ENCODE measurements at regions not wholly inside any gene's neighbourhood (a gene's known extent, or its start where the extent isn't known, plus 50 kb on each side); places are given as distances from the start of the nearest gene placed in this dataset.

DNA sequence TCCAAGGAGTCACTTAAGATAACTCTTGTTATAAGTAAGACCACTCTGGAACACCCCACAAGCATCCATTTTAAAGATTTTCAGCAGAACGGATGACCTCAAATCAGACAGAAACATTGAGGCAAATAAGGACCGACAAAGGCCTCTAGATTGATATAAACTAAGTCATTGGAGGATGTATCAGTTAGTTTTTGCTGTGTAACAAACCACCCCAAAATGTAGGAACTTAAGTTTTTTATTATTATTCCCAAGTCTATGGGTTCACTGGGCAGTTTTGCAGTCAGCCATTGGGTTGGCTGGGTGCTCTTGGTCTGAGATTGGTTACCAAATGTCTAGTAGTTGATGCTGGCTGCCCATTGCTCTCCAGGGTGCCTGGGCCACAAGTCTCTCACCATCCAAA, 311.8 kb downstream of the SIPA1L2 start:
- H3K4me3 ChIP-seq (ENCODE audit: low read depth in 2 of 2, low read length in 2 of 2), result no peak overlapping the region
- no peak overlapping the region for H3K27ac ChIP-seq (ENCODE audit: low read length)
- no peaks in the 10 kb centered on the region for H3K4me1 ChIP-seq (ENCODE audit: control insufficient read depth, insufficient read depth, low read length)
- in situ Hi-C loops (cut with HindIII; ENCODE audit: low pct_unique_long_range_greater_than_20kb, low sequenced_read_pairs), result no loop called here
- intact Hi-C loops (cut with micrococcal nuclease; ENCODE audit: unreplicated experiment), result no loop called here
- ATAC-seq (no peak), DNase-seq (ENCODE audit: low read depth, low spot score) (no peak)
- POLR2A ChIA-PET, result no interaction called here
- no TSS peak for BruUV-seq (replicated peaks)
- H3K36me3 ChIP-seq (ENCODE audit: control insufficient read depth, insufficient read depth, low read length), result no peaks in the 10 kb centered on the region
- H3K9me3 ChIP-seq (ENCODE audit: control insufficient read depth, insufficient read depth, low read depth, low read length), result no peaks in the 10 kb centered on the region
- CTCF ChIA-PET, result no interaction called here
- no peaks in the 10 kb centered on the region for H3K27me3 ChIP-seq (ENCODE audit: control insufficient read depth, insufficient read depth, low read length)
- TF ChIP-seq POLR2AphosphoS5 (IDR thresholded peaks at IDR 0.05; ENCODE audit: low read depth, low read length) (no peak), CTCF (IDR thresholded peaks at IDR 0.05) (no peak)

GRCh38 chr1:232317350-232317749, 312.6 kb downstream of the SIPA1L2 start:
- BruUV-seq (replicated peaks), result no TSS peak
- no peak overlapping the region for H3K4me3 ChIP-seq (ENCODE audit: low read depth in 2 of 2, low read length in 2 of 2)
- POLR2A ChIA-PET, result no interaction called here
- TF ChIP-seq POLR2AphosphoS5 (IDR thresholded peaks at IDR 0.05; ENCODE audit: low read depth, low read length), result no peak
- no peak for TF ChIP-seq TCF7L2 (IDR thresholded peaks at IDR 0.05; ENCODE audit: low read depth, low read length)
- TF ChIP-seq SIN3A (IDR thresholded peaks at IDR 0.05; ENCODE audit: borderline replicate concordance, insufficient read depth, low read depth, low read length), result no peak
- TF ChIP-seq CTCF (IDR thresholded peaks at IDR 0.05), result no peak
- TF ChIP-seq REST (IDR thresholded peaks at IDR 0.05; ENCODE audit: insufficient read depth in 1 of 2, low read depth in 2 of 2, low read length in 1 of 2), result no peak
- H3K9me3 ChIP-seq (ENCODE audit: control insufficient read depth, insufficient read depth, low read depth, low read length), result no peaks in the 10 kb centered on the region
- intact Hi-C loops (cut with micrococcal nuclease; ENCODE audit: unreplicated experiment), result no loop called here
- ATAC-seq, result no peak
- CTCF ChIA-PET, result no interaction called here
- H3K36me3 ChIP-seq (ENCODE audit: control insufficient read depth, insufficient read depth, low read length), result no peaks in the 10 kb centered on the region
- no peak overlapping the region for H3K27ac ChIP-seq (ENCODE audit: low read length)
- DNase-seq (ENCODE audit: low read depth, low spot score), result no peak
- no peaks in the 10 kb centered on the region for H3K4me1 ChIP-seq (ENCODE audit: control insufficient read depth, insufficient read depth, low read length)
- in situ Hi-C loops (cut with HindIII; ENCODE audit: low pct_unique_long_range_greater_than_20kb, low sequenced_read_pairs), result no loop called here
- no peaks in the 10 kb centered on the region for H3K27me3 ChIP-seq (ENCODE audit: control insufficient read depth, insufficient read depth, low read length)

DNA sequence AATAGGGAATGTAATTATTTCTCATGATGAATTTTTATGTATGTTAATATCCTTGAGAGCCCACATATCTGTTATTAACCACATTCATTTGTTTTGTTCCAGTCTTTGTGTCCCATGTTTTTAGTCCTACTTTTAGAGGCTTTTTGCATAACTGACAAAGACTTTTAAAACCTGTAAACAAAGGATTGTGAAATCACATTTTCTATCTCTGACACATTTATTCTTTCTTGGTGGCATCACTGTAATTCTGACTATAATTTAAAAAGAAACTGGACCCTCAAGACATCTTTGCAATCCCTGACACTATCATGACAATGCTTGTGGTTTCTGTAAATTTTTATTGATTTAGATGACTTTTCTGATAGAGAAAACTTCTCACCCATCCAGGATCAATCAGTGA, 313.1 kb downstream of the SIPA1L2 start:
- H3K36me3 ChIP-seq (ENCODE audit: control insufficient read depth, insufficient read depth, low read length), result no peaks in the 10 kb centered on the region
- H3K27me3 ChIP-seq (ENCODE audit: control insufficient read depth, insufficient read depth, low read length), result no peaks in the 10 kb centered on the region
- ChIA-PET CTCF (no interaction called here), POLR2A (no interaction called here)
- H3K4me3 ChIP-seq (ENCODE audit: low read depth in 2 of 2, low read length in 2 of 2), result no peak overlapping the region
- intact Hi-C loops (cut with micrococcal nuclease; ENCODE audit: unreplicated experiment) (no loop called here), in situ Hi-C loops (cut with HindIII; ENCODE audit: low pct_unique_long_range_greater_than_20kb, low sequenced_read_pairs) (no loop called here)
- no peak overlapping the region for H3K27ac ChIP-seq (ENCODE audit: low read length)
- TF ChIP-seq TCF7L2 (IDR thresholded peaks at IDR 0.05; ENCODE audit: low read depth, low read length) (no peak), POLR2AphosphoS5 (IDR thresholded peaks at IDR 0.05; ENCODE audit: low read depth, low read length) (no peak), SIN3A (IDR thresholded peaks at IDR 0.05; ENCODE audit: borderline replicate concordance, insufficient read depth, low read depth, low read length) (no peak), CTCF (IDR thresholded peaks at IDR 0.05) (no peak), REST (IDR thresholded peaks at IDR 0.05; ENCODE audit: insufficient read depth in 1 of 2, low read depth in 2 of 2, low read length in 1 of 2) (no peak)
- no peaks in the 10 kb centered on the region for H3K9me3 ChIP-seq (ENCODE audit: control insufficient read depth, insufficient read depth, low read depth, low read length)
- no peaks in the 10 kb centered on the region for H3K4me1 ChIP-seq (ENCODE audit: control insufficient read depth, insufficient read depth, low read length)
- BruUV-seq (replicated peaks), result no TSS peak
- DNase-seq (ENCODE audit: low read depth, low spot score) (no peak), ATAC-seq (no peak)
